GM12864 (cell line): ENCODE measurements at regions not wholly inside any gene's neighbourhood (a gene's known extent, or its start where the extent isn't known, plus 50 kb on each side); places are given as distances from the start of the nearest gene placed in this dataset.

ENCODE experiments used
- DNase-seq: peaks from one replicate; pipeline ENCODE4 v3.0.0-alpha.2; 2011; ENCODE audit warnings: low read depth
- H3K4me3 ChIP-seq: 2 replicates; pipeline ENCODE4 v1.5.1; 2011; ENCODE audit warnings: mild to moderate bottlenecking, low read depth, low read length, control low read depth
- TF ChIP-seq, protein P1 (sequence below): IDR thresholded peaks from 2 replicates; pipeline ENCODE4 v1.5.1; 2011; ENCODE audit warnings: low read depth, mild to moderate bottlenecking, moderate library complexity, low read length, control low read depth, inconsistent platforms; ENCODE audit errors: missing control alignments

DNA sequence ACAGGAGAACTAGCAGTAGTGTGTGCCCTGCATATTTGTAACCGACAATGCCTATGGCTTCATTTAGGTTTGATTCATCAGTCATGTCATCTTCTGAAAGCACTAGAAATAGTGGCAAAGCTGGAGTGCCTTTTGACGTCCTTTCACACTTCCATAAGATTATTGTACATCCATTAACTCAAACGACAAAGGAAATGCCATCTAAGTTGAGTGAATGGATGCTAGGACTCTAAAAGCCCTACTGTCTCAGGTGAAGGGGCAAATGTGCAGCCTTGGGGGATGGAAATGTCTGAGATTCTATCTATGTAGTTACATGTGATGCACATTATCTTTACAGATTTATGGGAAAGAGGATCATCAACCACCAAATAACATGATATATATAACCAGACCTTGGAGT, 1473.6 kb downstream of the STIM2 start:
- TF ChIP-seq, protein P1, sequence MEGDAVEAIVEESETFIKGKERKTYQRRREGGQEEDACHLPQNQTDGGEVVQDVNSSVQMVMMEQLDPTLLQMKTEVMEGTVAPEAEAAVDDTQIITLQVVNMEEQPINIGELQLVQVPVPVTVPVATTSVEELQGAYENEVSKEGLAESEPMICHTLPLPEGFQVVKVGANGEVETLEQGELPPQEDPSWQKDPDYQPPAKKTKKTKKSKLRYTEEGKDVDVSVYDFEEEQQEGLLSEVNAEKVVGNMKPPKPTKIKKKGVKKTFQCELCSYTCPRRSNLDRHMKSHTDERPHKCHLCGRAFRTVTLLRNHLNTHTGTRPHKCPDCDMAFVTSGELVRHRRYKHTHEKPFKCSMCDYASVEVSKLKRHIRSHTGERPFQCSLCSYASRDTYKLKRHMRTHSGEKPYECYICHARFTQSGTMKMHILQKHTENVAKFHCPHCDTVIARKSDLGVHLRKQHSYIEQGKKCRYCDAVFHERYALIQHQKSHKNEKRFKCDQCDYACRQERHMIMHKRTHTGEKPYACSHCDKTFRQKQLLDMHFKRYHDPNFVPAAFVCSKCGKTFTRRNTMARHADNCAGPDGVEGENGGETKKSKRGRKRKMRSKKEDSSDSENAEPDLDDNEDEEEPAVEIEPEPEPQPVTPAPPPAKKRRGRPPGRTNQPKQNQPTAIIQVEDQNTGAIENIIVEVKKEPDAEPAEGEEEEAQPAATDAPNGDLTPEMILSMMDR = no peak
- H3K4me3 ChIP-seq = no peak overlapping the region
- DNase-seq = no peak

- H3K4me3 ChIP-seq = no peak overlapping the region
- TF ChIP-seq, protein P1 = no peak
- DNase-seq = no peak
These were observed 1481.1 kb downstream of the STIM2 start for GRCh38 chr4:28341784-28342183.

DNA sequence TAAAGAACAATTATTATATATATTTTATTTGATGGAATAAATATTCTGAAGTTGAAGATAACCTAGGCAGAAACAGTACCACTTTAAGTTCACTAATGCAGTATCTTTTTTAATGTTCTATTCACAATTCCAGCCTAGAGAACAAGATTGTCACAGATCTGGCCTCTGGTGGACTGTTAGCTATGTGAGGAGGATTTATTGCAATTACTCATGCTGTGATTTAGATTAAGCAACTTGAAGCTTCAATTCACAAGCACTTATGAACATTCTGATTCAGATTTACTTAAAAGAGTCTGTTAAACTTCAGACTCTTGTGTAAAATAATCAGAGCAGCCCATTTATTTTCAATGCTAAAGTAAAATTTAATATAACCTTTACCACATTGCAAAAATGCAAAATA, 1489.8 kb downstream of the STIM2 start:
- TF ChIP-seq, protein P1 = no peak
- no peak overlapping the region for H3K4me3 ChIP-seq
- no peak for DNase-seq

- TF ChIP-seq, protein P1 = no peak
- no peak overlapping the region for H3K4me3 ChIP-seq
- no peak for DNase-seq
These were observed 1490.5 kb downstream of the STIM2 start for GRCh38 chr4:28351102-28351501.

DNA sequence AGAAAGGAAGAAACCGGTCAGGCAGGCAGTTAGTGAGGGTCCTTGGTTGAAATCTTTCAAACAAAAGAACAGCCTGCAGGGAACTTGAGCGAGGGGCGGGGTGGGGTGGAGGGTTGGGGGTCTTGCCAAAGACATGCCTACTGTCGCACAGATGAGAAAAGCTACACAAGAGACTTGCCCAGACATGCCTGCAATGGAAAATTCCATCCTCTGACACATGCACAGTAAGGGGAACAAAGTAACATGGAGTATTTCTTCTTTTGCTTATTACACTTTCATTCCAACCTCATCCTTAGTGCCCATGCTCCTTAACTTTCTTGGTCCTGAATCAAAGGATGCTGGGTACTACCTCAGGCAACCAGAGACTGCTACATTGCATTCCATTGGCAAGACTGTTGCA, 1491.2 kb downstream of the STIM2 start:
- DNase-seq = no peak
- TF ChIP-seq, protein P1 = no peak
- no peak overlapping the region for H3K4me3 ChIP-seq

DNA sequence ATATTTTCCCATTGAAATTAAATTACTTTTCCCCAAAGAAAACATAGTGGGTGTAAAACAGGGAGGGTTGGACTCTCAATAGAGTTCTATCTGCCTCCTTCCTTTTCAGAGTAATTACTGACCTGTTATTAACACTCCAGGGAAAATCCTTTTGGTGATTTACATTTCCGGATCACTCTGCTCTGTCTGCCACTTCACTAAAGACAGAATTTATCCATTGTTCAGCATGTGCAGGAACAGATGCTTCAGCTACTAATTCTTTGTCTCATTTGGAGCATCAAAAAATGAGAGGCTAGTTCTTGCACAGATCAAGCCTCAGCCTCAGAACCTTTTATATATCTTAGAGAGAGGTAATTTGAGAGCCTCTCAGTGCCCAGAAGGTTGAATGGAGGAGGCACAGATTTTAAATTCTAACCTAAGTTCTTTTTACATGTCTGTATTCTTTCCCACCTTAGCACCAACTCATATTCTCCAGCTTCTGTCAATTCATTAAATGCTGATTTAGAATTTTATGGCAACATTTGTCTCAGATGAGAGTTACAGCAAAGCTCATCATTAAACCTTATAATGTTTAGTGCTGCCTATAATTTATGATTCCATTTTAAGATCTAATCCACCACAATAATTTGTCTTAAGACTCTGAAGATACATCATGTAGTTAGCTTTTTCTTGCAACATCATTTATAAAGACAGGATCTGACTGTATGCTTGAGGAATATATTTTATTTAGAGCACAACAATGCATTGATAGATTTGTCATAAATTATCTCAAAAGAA, 1494.4 kb downstream of the STIM2 start:
- no peak for DNase-seq
- no peak overlapping the region for H3K4me3 ChIP-seq
- TF ChIP-seq, protein P1 = no peak

- TF ChIP-seq, protein P1 = no peak
- no peak for DNase-seq
- H3K4me3 ChIP-seq = no peak overlapping the region
These were observed 1497.3 kb downstream of the STIM2 start for GRCh38 chr4:28357990-28358389.
